Activated T-cell treated with anti-CD3 and anti-CD28 coated beads, Interleukin-2, amount 50 U/mL, for 48 hours (primary cell): ENCODE measurements at regions not wholly inside any gene's neighbourhood (a gene's known extent, or its start where the extent isn't known, plus 50 kb on each side); places are given as distances from the start of the nearest gene placed in this dataset.
A peak's percentile ranks its signal among the peaks of the same experiment; 100 is the strongest.

Source experiments
- DNase-seq, 2 experiments: peaks; one replicate each; pipeline ENCODE4 v3.0.0-alpha.2; 2020

DNA sequence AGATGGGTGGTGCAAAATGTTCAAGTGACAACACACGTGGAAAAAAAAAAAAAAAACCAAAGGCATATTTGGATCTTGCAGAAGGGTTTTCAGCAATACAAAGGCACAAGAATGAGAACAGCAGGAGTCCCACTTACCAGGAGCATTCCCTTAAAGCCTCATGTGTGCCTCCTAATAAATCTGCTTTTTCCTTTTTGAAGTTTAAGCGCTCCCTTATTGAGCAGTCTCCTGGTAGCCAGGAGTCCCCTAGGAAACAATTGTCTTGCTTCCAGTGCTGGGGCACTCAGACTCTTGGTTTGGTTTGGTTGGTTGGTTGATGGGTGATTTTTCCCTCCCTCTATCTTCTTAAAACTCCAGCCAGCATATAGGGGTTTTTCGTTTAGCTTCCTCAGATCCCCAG is 321.8 kb upstream of the NFE2L3 start:
- DNase-seq: no peak

DNA sequence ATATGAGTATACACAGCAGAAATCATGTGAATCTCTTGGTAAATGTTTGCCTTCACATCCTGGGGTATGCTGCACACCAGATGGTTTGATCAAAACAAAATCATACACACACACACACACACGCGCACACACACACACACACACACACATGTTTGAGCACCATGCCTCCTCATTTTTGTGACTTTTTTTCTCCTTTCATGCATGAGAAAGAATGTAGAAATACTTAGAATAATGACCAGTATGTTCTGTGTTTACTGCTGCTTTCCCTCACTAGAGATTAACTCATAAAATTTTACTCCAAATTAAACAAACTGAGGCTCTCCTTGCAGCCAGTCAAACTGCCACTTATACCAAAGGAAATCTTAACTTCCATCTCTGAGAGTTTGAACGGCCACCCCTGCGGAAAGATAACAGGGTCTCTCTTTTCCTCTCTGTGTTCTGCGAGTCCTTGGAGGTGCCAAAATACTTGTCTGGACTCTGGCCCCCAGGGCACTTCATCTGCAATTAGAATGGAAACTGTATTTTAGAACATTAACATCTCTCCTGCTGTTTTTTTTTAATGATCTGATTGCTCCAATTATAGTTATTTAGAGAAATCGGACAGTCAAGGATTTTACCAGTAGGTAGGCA is 320.8 kb upstream of the NFE2L3 start:
- DNase-seq: no peak

DNA sequence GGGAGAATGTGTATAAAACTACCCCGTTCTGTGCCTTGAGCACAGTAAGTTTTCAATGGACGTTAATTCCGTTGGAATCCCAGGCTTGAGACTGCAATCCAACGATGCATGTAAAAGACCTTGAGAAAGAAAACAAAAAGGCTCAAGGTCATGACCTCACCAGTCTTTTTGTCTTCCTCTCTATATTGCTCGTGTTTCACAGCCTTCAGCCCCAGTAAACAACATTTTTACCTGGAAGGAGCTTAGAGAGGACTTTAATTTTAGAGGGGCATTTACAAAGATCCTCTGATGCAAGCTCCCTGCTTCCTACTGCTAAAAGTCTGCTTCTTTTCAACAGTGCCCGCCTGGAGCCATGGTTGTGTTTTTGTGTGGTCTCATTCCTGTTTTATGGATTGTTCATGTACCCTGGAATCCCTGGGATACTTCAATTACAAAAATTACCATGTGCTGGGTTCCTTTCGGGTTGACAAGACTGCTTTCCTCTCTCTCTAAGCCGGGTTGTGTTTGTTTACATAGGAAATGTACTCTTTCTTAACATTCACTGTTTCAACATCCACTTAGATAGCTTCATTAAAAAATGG is 320.1 kb upstream of the NFE2L3 start:
- DNase-seq: no peak

DNA sequence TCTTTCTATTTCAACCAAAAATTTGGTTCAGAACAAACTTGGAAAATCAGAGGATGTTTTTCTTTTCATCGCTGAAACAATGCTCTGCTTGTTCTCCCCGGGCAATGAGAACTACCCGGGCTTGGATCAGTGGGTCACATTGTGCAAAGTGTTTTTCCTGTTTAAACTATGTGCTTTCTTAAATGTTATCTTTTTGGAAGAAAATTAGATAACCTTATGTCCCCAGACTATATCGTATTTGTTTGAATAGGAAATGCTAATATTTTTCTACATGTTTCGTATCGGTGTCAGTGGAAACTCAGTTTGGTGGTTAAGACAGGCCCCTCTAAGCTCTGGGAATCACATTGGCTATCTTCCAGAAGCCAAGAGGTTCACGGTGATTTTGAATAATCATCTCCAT is 319.5 kb upstream of the NFE2L3 start:
- DNase-seq: no peak

DNA sequence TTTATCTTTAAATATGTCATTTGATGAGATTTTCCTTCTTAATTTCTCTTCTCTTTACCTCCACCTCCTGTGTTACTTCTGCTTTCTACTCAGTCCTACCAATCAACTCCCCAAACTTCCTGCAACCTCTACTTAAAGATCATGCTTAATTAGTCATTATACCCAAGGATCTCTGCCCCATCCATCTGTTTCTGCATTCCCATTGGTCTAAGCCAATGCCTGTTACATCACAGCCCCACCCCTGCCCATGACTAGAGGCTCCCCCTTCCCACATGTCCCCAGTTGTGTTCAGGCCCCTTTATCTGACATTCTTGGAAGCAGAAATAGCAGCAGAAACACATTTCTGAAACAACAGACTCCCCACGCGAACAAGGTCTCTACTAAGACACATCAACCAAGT is 319.1 kb upstream of the NFE2L3 start:
- no peak for DNase-seq

DNA sequence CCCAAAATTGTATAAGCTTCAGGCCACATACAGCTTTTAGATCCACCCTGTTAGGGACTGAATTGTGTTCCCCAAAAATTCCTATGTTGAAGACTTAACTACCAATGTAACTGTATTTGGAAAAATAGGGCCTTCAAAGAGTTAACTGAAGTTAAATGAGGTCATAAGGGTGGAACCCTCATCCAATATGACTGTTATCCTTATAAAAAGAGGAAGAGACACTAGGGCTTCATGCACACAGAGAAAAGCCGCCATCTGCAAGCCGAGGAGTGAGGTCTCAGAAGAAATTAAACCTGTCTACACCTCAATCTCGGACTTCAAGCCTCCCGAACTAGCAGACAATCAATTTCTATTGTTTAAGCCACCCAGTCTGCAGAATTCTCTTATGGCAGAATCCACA is 317.9 kb upstream of the NFE2L3 start:
- no peak for DNase-seq

DNA sequence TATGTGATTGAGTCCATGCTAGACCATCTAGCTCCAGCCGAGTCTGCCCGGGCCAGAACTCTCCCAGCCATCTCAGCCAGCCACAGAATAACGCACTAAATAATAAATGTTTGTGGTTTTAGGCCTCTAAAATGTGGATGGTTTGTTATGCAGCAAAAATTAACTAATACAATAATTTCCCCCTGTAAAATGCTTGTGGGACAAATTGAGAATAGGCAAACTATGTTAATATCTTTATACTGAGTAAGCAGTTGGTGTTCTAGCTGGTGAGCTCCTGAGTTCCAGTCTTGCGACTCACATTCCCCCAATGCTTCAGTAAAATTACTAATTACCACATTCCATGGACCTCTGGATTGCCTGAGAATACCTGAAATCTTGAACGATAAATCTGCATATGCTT is 316.8 kb upstream of the NFE2L3 start:
- no peak for DNase-seq

DNA sequence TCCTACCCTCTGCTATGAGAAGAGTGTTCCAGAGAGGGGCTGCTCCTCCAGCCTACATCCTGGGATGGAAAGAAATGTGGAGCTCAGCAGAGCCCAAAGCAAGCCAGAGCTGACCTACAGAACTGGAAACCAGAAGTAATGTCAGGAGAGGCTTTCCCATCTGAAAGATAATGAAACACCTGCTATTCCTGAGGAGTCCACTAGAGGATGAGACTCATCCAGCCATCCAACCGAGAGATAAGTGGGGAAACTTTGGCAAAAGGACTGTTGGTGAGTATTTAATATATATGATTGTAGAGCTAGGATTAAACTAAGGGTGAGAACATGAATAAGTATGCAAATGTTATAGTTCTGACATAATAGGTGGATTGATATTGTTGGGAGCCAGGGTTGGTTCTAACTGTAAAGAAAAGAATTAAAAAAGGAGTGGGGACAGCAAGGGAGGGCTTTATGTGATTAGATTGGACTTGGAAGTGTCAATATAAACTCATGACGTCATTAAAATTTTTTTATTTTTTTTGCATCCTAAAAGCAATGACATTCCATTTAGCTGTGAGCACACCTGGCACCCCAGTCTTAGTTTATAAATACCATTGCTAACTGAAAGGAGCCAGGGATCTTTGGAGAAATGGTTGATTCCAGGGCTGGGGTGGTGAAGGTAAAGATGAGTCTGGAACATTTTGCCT is 312.8 kb upstream of the NFE2L3 start:
- DNase-seq: no peak

DNA sequence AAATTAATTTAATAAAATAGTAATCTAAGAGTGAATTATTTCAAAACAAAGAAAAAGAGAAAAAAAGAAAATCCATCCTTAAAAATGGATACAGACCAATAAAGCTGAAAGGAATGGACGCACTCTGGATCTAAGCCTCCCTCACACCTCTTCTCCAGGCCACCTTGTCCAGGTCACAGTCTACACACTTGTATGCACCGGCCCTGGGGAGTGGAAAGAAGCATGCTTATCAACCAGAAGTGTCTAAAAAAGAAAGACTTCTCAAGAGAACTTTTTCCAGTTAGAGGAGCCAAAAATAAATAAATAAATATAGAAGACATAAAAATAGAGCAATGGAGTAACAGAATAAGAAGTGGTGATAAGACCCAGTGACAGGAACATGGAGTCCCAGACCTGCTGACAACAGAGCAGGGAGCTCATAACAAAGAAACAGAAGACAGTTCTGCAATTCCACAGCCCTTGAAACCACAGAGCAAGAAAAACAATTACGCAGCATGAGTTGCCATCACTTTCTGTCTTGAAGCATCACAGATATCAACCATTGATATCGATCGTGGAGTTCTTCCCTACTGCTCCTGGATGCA is 311.7 kb upstream of the NFE2L3 start:
- DNase-seq: no peak

DNA sequence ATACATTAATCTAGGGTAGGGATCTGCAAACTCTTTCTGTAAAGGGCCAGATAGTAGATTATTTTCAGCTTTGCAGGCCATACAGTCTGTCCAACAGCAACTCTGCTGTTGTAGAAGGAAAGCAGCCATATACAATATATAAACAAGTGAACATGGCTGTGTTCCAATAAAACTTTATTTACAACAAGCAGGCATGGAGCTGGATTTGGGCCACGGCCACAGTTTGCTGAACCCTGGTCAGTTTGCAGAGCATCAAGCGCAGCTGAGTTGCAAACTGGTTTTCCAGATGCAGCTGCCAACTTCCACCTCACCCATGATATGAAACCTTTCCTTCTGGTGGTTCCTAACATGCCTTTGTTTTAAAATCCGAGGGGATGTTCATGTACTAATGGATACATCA is 310.4 kb upstream of the NFE2L3 start:
- DNase-seq: no peak

DNA sequence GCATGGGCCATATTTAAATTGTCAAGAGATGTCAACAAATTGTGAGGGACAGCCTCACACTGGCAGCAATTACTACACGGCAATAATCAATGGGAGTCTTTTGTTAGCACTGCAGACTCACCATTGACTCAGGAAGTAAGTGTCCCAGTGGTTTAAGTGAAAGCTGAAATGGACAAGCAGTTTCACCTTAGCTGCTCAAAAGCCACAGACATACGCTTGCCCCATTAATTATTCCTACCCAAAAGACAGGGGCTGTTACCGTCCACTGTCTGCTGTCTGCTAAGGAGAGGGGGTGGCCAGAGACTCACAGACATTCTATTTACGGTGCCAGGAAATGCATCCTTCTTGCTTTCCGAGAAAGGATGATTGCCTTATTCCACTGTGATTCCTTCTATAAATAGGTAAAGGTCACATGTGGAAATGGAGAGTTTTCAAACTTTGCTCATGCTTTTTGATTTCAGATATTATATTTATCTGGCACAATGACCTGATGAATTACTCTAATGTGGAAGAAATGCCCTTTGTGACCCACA is 309.7 kb upstream of the NFE2L3 start:
- DNase-seq: no peak

DNA sequence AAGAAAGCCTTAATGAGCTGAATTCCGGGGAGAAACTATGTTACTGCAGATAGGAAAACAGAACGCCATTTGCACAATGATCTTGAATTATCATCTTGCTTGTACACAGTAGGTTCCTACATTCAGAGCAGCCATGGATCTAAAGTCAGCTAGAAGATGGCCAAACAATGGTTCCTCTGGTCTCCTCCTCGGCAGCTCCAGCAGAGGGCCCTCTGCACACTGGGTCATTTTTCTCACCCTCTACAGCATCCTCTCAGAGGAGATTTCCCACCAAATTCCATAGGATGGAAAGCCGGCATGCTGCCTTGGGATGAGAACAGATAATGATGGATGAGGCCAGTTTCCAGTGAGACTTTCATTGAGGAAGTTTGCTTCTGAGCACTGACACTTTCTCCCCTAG is 308.5 kb upstream of the NFE2L3 start:
- DNase-seq: no peak

DNA sequence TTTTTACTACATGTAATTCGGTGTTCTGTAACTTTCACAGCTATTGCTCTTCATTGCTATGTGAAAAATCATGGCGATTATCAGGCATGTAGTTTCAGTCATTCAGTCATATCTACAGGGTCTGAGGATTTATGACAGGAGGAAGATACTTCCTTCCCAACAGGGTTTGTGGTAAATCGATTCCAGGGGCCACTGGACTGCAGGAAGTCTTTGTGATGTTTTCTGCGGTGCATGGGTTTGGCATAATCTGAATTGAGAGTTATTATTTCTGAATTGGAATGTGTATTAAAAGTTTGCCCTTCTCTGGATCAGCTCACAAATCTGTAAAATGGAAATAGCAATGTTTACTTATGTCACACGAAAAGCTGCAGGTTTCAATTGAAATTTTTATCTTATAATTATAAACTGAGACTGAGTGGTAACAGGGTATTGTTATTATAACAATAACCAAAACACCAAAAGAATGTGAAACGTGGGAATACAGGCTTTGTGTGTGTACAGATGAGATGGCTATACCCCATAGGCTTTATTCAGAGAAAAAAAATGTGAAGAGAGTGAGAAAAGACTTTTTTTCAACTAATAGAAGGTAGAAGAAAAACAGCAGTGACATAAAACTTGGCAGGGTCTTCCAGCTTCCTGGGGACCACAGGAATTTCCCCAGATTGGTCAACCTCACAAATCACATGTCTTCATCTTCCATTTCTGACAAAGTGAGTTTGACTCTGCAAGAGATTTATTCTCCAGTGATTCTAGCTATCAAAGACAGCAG is 307.7 kb upstream of the NFE2L3 start:
- no peak for DNase-seq

DNA sequence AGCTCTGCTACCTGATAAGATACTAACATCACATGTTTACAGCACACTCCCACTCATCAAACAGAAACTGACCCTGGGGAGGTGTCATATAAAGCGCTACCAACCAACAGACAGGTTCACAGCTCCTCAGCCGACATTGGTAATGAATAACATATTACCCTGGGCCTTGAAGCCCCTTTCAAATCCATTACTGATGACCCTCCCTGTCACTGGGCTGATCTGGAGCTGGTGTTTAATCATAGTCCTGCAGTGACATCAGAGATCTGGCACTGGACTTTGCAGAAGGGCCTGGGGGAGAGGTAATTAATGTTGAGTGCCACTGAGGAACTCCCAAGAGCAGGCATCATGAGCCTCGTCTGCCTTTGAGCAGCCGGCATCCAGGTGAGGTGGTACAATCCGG is 306.5 kb upstream of the NFE2L3 start:
- no peak for DNase-seq

DNA sequence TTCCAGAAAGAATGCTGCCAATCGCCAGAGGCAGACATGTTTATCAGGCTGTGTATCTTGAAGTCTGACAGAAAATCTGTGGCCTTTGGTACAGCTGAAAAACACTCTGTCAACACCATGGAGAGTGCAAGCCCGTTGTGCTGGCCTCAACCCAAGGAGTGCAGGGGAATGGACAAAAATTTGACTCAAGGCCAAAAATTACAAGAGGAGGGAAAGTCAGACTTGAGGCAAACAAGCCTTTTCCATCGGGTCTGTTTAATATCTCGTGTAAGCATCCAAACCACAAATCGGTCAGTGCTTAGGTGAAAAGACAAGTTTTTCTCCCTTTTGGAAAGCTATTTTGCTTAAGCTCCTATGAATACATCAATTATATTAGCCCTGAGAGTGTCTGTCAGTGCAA is 305.3 kb upstream of the NFE2L3 start:
- DNase-seq: no peak

DNA sequence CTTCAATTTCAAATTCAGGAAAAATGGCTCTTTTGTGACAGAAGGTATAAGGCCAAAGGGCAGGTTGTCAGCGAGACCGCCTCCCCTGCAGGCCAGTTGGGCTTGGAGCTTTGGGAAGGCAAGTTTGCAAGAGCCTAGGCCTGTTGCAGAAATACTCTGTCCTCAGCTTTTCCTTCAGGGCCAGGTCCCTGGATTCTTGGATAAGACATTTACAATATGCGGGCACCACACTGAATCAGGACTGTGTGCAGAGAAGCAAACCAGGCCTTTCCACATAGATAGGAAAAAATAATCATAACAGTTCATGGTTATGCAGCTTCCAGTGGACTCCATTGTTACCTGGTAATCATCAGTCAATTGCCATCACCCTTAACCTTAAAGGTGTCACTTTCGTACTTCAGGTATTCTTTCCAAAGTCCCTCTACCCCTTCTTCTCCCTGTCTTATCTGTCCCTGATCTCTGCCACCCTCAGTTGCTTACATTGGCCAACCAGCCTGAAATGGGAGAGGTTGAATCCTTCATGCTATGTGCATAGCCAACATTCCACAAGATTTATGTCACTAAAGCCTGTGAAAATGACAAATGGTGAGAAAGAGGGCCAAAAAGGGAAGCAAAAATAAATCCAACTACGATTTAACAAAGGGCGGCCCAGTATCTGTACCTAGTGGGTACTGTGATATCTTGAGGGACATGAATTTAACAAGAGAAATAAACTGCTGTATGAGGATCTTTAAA is 304.5 kb upstream of the NFE2L3 start:
- no peak for DNase-seq

DNA sequence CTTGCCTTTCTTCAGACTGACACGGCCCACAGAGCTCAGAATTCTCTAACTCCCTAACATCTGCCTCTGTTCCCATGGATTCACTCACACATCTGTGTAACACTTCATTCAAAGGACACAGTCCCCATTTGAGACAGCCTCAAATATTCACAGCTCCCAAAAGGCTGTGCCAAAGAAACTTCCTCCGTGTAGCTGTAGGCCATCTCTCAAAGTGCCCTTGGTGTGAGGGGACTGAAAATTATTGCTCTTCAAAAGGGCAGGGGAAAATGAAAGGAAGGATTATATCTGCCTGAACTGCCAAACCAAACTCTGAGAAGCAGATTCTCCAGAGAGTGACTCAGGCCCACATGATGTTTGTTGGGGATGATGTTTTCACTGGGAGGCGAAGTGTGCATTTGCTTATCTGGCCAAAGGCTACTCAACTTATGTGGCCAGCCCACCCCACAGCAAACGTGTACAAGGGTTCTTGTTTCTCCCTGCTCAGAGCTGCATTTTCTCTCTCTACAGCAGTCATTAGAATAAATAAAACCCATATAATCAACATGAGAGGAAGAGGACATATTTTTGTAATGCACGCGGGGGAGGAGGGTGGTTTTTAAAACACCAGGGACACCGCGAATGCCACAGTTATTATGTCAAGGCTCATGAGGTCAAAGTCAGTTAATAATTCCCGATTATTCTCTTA is 302.4 kb upstream of the NFE2L3 start:
- no peak for DNase-seq

DNA sequence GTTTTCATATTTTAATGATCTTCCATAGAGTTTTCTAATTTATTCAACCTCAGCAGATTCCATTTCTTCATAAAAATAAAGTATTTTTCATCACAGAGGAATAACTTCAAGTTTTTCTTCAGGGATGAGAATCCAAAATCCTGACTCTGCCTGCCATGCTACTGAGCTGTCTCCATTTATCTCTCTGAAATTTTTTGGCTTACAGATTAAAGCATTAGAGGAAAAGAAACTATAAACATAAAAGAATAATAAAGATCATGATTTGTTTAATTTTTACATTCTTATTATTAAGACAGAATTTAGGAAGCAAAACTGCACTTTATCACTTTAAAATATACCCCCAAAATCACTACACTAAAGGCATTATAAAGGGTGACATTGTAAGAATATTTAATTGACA is 301.8 kb upstream of the NFE2L3 start:
- DNase-seq: no peak

DNA sequence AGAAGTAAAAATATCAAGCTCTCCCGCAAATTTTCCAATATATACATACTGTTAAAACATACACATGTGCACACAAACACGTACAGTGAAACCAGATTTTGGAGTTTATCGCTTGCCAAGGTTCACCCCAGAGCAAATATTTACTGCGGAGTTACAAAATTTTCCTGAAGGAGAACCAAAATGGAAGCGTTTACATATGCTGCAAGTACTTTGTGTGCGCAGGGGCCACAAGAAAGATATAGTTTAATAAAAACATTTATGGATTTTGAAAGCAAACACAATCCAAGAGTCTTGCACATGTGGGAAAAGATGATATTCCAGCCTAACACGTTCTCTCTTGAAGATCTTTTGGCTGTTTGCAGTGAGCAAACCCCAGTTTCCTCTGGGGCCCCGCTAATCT is 301.3 kb upstream of the NFE2L3 start:
- DNase-seq: no peak

DNA sequence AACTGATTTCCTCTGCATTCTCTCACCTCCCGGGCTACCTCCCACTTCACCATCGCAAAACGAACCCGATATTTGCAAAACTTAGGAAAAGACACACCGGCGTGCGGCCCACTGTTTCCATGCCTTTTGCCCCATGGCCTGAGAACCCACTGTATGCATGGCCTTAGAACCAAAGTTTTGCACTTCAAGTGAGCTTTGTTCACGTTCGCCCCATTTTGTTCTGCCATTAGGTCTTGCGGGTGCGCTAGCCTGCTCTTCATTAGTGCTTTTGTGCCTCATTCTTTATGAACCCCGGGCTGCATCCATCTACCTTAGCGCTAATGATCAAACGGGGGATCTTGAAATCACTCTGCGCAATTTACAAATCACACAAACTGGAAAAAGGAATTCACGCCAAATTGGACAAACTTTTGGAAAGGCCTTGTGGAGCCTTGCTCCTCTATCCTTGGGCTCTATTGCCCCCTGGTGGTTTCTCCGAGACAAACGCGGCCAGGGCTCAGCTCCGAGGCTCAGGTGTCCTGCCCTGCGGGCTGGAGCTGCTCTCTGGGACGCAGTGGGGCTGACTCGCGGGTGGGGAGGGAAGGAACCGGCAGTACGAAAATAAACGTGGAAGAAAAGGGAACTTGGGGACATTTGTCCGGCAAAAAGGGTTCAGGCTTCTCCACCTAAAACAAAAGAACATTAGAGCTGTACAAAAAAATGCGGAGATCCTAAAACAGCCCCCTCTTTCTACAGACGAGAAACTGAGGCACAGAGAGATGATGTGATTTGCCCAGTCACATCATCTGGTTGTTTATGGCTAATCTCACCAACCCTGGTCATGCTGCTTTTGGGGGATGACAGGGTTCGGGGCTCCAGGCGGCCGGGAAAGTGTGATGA is 300.4 kb upstream of the NFE2L3 start:
- peak; percentile 82 to 83 for DNase-seq
